CD14-positive monocyte (primary cell): ENCODE measurements at regions not wholly inside any gene's neighbourhood (a gene's known extent, or its start where the extent isn't known, plus 50 kb on each side); places are given as distances from the start of the nearest gene placed in this dataset.

Source experiments
- DNase-seq, 3 donors: peaks; one replicate each; pipeline ENCODE4 v3.0.0-alpha.2; 2011 to 2022
- H2AFZ ChIP-seq: 2 replicates; pipeline ENCODE4 v1.6.0; 2012; ENCODE audit warnings: mild to moderate bottlenecking, low read depth, low read length, inconsistent platforms; ENCODE audit not compliant: insufficient read depth, poor library complexity, severe bottlenecking
- H3K27ac ChIP-seq, 2 donors: 1 replicate in 1 of 2; 2 replicates in 1 of 2; pipeline ENCODE4 v1.5.1; 2012 to 2013; ENCODE audit warnings: low read length in 2 of 2, control low read depth in 1 of 2, inconsistent platforms in 1 of 2, low read depth in 1 of 2, mild to moderate bottlenecking in 1 of 2
- H3K27me3 ChIP-seq, 2 donors: one replicate each; pipeline versions ENCODE4 v1.6.0 to v1.6.1; 2011 to 2013; ENCODE audit warnings: low read length in 2 of 2; ENCODE audit not compliant: control insufficient read depth in 2 of 2, insufficient read depth in 2 of 2
- H3K36me3 ChIP-seq, 2 donors: replicated peaks in 1 of 2; 1 replicate in 1 of 2; 2 replicates in 1 of 2; pipeline versions ENCODE4 v1.5.1 to v1.6.1; 2012 to 2013; ENCODE audit warnings: low read length in 2 of 2, control low read depth in 1 of 2, inconsistent platforms in 1 of 2, mild to moderate bottlenecking in 1 of 2; ENCODE audit not compliant: insufficient read depth in 2 of 2, control insufficient read depth in 1 of 2
- H3K4me1 ChIP-seq, 2 donors: 1 replicate in 1 of 2; 2 replicates in 1 of 2; pipeline versions ENCODE4 v1.5.1 to v1.6.1; 2012 to 2013; ENCODE audit warnings: low read length in 2 of 2, control low read depth in 1 of 2, inconsistent platforms in 1 of 2, mild to moderate bottlenecking in 1 of 2, moderate library complexity in 1 of 2; ENCODE audit not compliant: insufficient read depth in 2 of 2, control insufficient read depth in 1 of 2
- H3K4me2 ChIP-seq: replicated peaks from 2 replicates; pipeline ENCODE3; 2012; ENCODE audit warnings: low read length, moderate library complexity, mild to moderate bottlenecking; ENCODE audit not compliant: poor library complexity, severe bottlenecking; ENCODE audit errors: extremely low read depth
- H3K4me3 ChIP-seq, 3 experiments: fragments of 200-600 bp in 1 of 3; sonication (generic) in 1 of 3; replicated peaks in 1 of 3; 1 replicate in 2 of 3; 2 replicates in 1 of 3; pipeline ENCODE4 v1.5.1; 2011 to 2013; ENCODE audit warnings: low read length in 3 of 3, mild to moderate bottlenecking in 3 of 3, control low read depth in 2 of 3, low read depth in 2 of 3, inconsistent platforms in 1 of 3, moderate library complexity in 1 of 3
- H3K79me2 ChIP-seq: 2 replicates; pipeline ENCODE4 v1.6.0; 2012; ENCODE audit warnings: mild to moderate bottlenecking, control low read depth, inconsistent platforms, low read length, moderate library complexity; ENCODE audit not compliant: insufficient read depth
- H3K9ac ChIP-seq: 2 replicates; pipeline ENCODE4 v1.6.0; 2017; ENCODE audit warnings: low read length, mild to moderate bottlenecking; ENCODE audit not compliant: insufficient read depth, poor library complexity, severe bottlenecking
- H3K9me3 ChIP-seq, 2 donors: replicated peaks in 1 of 2; 1 replicate in 1 of 2; 2 replicates in 1 of 2; pipeline versions ENCODE4 v1.5.1 to v1.6.1; 2012 to 2013; ENCODE audit warnings: low read length in 2 of 2, control low read depth in 1 of 2; ENCODE audit not compliant: control insufficient read depth in 1 of 2, insufficient read depth in 1 of 2
- H4K20me1 ChIP-seq: 2 replicates; pipeline ENCODE4 v1.6.0; 2012; ENCODE audit warnings: mild to moderate bottlenecking, low read length, control low read depth, moderate library complexity; ENCODE audit not compliant: insufficient read depth
- H3K27ac Mint-ChIP-seq, 7 donors: one replicate each; pipeline ENCODE4 v1.8.0; 2020; ENCODE audit warnings: mild to moderate bottlenecking in 7 of 7, mixed read lengths in 7 of 7, moderate library complexity in 6 of 7, inconsistent platforms in 2 of 7
- H3K27me3 Mint-ChIP-seq, 3 donors: one replicate each; pipeline ENCODE4 v1.8.0; 2021 to 2022; ENCODE audit warnings: low read depth in 3 of 3, mild to moderate bottlenecking in 3 of 3, mixed read lengths in 3 of 3, moderate library complexity in 3 of 3, inconsistent platforms in 1 of 3
- H3K36me3 Mint-ChIP-seq, 2 donors: one replicate each; pipeline ENCODE4 v1.8.0; 2020; ENCODE audit warnings: mixed read lengths in 2 of 2, inconsistent platforms in 1 of 2, mild to moderate bottlenecking in 1 of 2
- H3K4me1 Mint-ChIP-seq: one replicate; pipeline ENCODE4 v1.8.0; 2020; ENCODE audit warnings: mild to moderate bottlenecking, mixed read lengths
- H3K4me3 Mint-ChIP-seq, 2 donors: one replicate each; pipeline ENCODE4 v1.8.0; 2020; ENCODE audit warnings: mild to moderate bottlenecking in 2 of 2, mixed read lengths in 2 of 2, moderate library complexity in 1 of 2
- H3K9me3 Mint-ChIP-seq, 7 donors: one replicate each; pipeline ENCODE4 v1.8.0; 2020 to 2022; ENCODE audit warnings: mixed read lengths in 7 of 7, mild to moderate bottlenecking in 6 of 7, moderate library complexity in 6 of 7, inconsistent platforms in 2 of 7
- WGBS: methylation state at CpG from one replicate; pipeline ENCODE4 v1.1.5; 2013; ENCODE audit warnings: missing lambda C conversion rate; ENCODE audit not compliant: insufficient coverage; 5-methylcytosine and 5-hydroxymethylcytosine counted together
- intact Hi-C, 2 donors: fragments of 100-400 bp; cut with micrococcal nuclease; formaldehyde crosslinking; loops; one replicate each; pipeline versions ENCODE4 v1.15.0 to v1.15.1; 2023
- TF ChIP-seq, protein P1 (sequence below): fragments of 200-600 bp; IDR thresholded peaks from one replicate; pipeline ENCODE4 v1.8.0; 2022; ENCODE audit warnings: antibody characterized with exemption, mild to moderate bottlenecking

DNA sequence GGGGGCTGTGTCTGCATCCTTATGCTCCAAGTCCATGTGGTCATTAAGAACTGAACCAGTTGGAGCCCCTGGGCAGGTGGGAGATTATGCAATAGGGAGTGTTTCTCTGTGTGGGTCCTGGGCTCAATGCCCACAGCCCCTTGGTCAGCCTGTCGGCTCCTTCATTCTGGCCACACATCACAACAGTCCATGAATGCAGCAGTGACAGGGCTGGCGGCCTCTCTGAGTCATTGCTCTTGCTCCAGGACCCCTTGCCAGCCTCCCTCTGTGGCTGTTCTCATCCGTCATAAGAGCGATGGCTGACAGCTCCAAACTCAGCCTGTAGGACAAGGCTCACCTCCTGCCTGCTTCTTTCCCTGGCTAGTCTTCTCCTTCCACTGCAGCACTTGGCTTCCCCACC is 609.5 kb upstream of the CDH4 start:
- no peaks in the 10 kb centered on the region for H3K36me3 ChIP-seq
- no peak overlapping the region for H2AFZ ChIP-seq
- peaks cover 0 to 2% (median 0%) of the 10 kb centered on the region in 3 donors for H3K27me3 Mint-ChIP-seq
- H3K4me3 ChIP-seq, result no peak overlapping the region
- 96% methylated on average over 4 of the region's 4 CpGs for WGBS
- H3K9ac ChIP-seq, result no peak overlapping the region
- H3K27ac Mint-ChIP-seq, result no peak overlapping the region
- intact Hi-C loops, result no loop called here
- H3K9me3 Mint-ChIP-seq, result peaks cover 0 to 15% (median 2%) of the 10 kb centered on the region in 7 donors
- H3K27me3 ChIP-seq, result peaks cover 0 to 2% of the 10 kb centered on the region in 2 donors
- TF ChIP-seq, protein P1, sequence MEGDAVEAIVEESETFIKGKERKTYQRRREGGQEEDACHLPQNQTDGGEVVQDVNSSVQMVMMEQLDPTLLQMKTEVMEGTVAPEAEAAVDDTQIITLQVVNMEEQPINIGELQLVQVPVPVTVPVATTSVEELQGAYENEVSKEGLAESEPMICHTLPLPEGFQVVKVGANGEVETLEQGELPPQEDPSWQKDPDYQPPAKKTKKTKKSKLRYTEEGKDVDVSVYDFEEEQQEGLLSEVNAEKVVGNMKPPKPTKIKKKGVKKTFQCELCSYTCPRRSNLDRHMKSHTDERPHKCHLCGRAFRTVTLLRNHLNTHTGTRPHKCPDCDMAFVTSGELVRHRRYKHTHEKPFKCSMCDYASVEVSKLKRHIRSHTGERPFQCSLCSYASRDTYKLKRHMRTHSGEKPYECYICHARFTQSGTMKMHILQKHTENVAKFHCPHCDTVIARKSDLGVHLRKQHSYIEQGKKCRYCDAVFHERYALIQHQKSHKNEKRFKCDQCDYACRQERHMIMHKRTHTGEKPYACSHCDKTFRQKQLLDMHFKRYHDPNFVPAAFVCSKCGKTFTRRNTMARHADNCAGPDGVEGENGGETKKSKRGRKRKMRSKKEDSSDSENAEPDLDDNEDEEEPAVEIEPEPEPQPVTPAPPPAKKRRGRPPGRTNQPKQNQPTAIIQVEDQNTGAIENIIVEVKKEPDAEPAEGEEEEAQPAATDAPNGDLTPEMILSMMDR, result no peak
- no peaks in the 10 kb centered on the region for H3K36me3 Mint-ChIP-seq
- H3K79me2 ChIP-seq, result no peaks in the 10 kb centered on the region
- H3K4me1 Mint-ChIP-seq, result no peaks in the 10 kb centered on the region
- no peak overlapping the region for H3K4me3 Mint-ChIP-seq
- DNase-seq, result no peak
- no peaks in the 10 kb centered on the region for H3K4me1 ChIP-seq
- no peak overlapping the region for H3K27ac ChIP-seq
- no peaks in the 10 kb centered on the region for H3K9me3 ChIP-seq
- H4K20me1 ChIP-seq, result no peaks in the 10 kb centered on the region
- no peak overlapping the region for H3K4me2 ChIP-seq

DNA sequence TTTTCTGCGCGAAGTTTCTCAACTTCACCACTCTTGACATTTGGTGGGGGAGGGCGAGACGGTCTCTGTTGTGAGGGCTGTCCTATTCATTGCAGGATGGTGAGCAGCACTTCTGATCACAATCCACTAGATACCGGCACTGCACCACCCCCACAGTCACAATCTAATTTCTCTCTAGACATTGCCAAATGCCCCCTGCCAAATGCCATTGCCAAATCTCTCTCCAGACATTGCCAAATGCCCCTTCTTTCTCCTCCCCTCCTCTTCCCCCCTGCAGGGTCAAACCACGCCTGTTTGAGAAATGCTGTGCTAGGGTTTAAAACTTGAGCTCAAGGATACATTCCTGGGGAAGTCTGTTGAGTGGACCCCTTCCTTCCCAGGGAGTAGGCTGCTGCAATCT is 603.5 kb upstream of the CDH4 start:
- H3K4me1 Mint-ChIP-seq, result peaks cover 36% of the 10 kb centered on the region
- peaks cover 0 to 10% (median 6%) of the 10 kb centered on the region in 7 donors for H3K9me3 Mint-ChIP-seq
- Histone ChIP-seq H3K9ac (no peak overlapping the region), H3K36me3 (no peaks in the 10 kb centered on the region), H4K20me1 (no peaks in the 10 kb centered on the region), H3K4me1 (no peaks in the 10 kb centered on the region), H3K9me3 (peaks cover 0 to 6% of the 10 kb centered on the region in 2 donors), H3K79me2 (no peaks in the 10 kb centered on the region), H2AFZ (no peak overlapping the region), H3K27me3 (peaks cover 0 to 2% of the 10 kb centered on the region in 2 donors), H3K27ac (no peak overlapping the region), H3K4me2 (no peak overlapping the region), H3K4me3 (no peak overlapping the region)
- peaks cover 0 to 2% (median 2%) of the 10 kb centered on the region in 3 donors for H3K27me3 Mint-ChIP-seq
- intact Hi-C loops, result no loop called here
- no peak overlapping the region for H3K4me3 Mint-ChIP-seq
- no CpG with 5 or more reads among the region's 6 CpGs for WGBS
- H3K36me3 Mint-ChIP-seq, result no peaks in the 10 kb centered on the region
- H3K27ac Mint-ChIP-seq, result no peak overlapping the region
- DNase-seq, result no peak
- TF ChIP-seq, protein P1, result no peak
